Uterus (tissue), 3 donors: ENCODE measurements at regions not wholly inside any gene's neighbourhood (a gene's known extent, or its start where the extent isn't known, plus 50 kb on each side); places are given as distances from the start of the nearest gene placed in this dataset.
A peak's percentile ranks its signal among the peaks of the same experiment; 100 is the strongest.

Source experiments
- DNase-seq, 2 donors: peaks; one replicate each; pipeline ENCODE4 v3.0.0-alpha.2; 2019 to 2020
- H3K27ac ChIP-seq, 2 donors: fragments of 200-600 bp; sonication (generic); 1 replicate in 1 of 2; 2 replicates in 1 of 2; pipeline ENCODE4 v1.5.1; 2016 to 2018
- H3K27me3 ChIP-seq, 2 donors: fragments of 200-600 bp; sonication (generic); one replicate each; pipeline ENCODE4 v1.5.1; 2018 to 2019; ENCODE audit warnings: control low read depth in 1 of 2
- H3K36me3 ChIP-seq, 2 donors: fragments of 200-600 bp; sonication (generic); one replicate each; pipeline ENCODE4 v1.5.1; 2019; ENCODE audit warnings: control low read depth in 1 of 2
- H3K4me1 ChIP-seq, 2 donors: fragments of 200-600 bp; sonication (generic); one replicate each; pipeline ENCODE4 v1.5.1; 2018 to 2019; ENCODE audit warnings: control low read depth in 1 of 2
- H3K4me3 ChIP-seq, 2 donors: fragments of 200-600 bp; sonication (generic); 1 replicate in 1 of 2; 2 replicates in 1 of 2; pipeline ENCODE4 v1.5.1; 2018 to 2019; ENCODE audit warnings: mild to moderate bottlenecking in 1 of 2
- H3K9me3 ChIP-seq, 2 donors: fragments of 200-600 bp; sonication (generic); one replicate each; pipeline ENCODE4 v1.5.1; 2019; ENCODE audit warnings: control low read depth in 1 of 2
- CTCF ChIP-seq, 4 experiments: fragments of 200-600 bp in 2 of 4; fragments of 450-650 bp in 2 of 4; sonication (generic) in 2 of 4; IDR thresholded peaks; one replicate each; pipeline ENCODE4 v1.5.1; 2016 to 2019; ENCODE audit warnings: antibody characterized with exemption in 4 of 4, mild to moderate bottlenecking in 2 of 4, moderate library complexity in 1 of 4
- POLR2A ChIP-seq, 2 donors: fragments of 450-650 bp; IDR thresholded peaks; one replicate each; pipeline ENCODE4 v1.6.1; 2016; ENCODE audit warnings: antibody characterized with exemption in 2 of 2, mild to moderate bottlenecking in 1 of 2, moderate library complexity in 1 of 2
- intact Hi-C: fragments of 100-400 bp; cut with DNase I; formaldehyde crosslinking; loops from one replicate; pipeline ENCODE4 v1.15.1; 2023; ENCODE audit warnings: low total_unique reads
- donor health status: DM: yes; HTN: yes; CAD: no.

GRCh38 chr6:139538366-139538765 lies 163.9 kb upstream of the CITED2 start:
- H3K4me3 ChIP-seq = no peak overlapping the region
- H3K27ac ChIP-seq = no peak overlapping the region
- intact Hi-C loops = no loop called here
- no peak for DNase-seq
- peaks cover 3 to 7% of the 10 kb centered on the region in 2 donors for H3K4me1 ChIP-seq
- H3K27me3 ChIP-seq = no peaks in the 10 kb centered on the region
- no peaks in the 10 kb centered on the region for H3K36me3 ChIP-seq
- TF ChIP-seq CTCF (IDR thresholded peaks at IDR 0.05) (no peak), POLR2A (IDR thresholded peaks at IDR 0.05) (no peak)
- H3K9me3 ChIP-seq = no peaks in the 10 kb centered on the region

GRCh38 chr6:139536751-139537617 lies 162.5 kb upstream of the CITED2 start:
- no peak overlapping the region for H3K4me3 ChIP-seq
- H3K36me3 ChIP-seq = no peaks in the 10 kb centered on the region
- H3K9me3 ChIP-seq = no peaks in the 10 kb centered on the region
- TF ChIP-seq POLR2A (IDR thresholded peaks at IDR 0.05) = no peak
- no peak for TF ChIP-seq CTCF (IDR thresholded peaks at IDR 0.05)
- peaks cover 3 to 7% of the 10 kb centered on the region in 2 donors for H3K4me1 ChIP-seq
- H3K27me3 ChIP-seq = no peaks in the 10 kb centered on the region
- intact Hi-C loops = no loop called here
- no peak for DNase-seq
- H3K27ac ChIP-seq = no peak overlapping the region

- DNase-seq = no peak
- Histone ChIP-seq H3K27ac (peak overlapping the region; percentile 61 to 67), H3K9me3 (no peaks in the 10 kb centered on the region), H3K36me3 (no peaks in the 10 kb centered on the region), H3K4me1 (peaks cover under 1 to 7% of the 10 kb centered on the region in 2 donors), H3K4me3 (no peak overlapping the region), H3K27me3 (no peaks in the 10 kb centered on the region)
- intact Hi-C loops = no loop called here
- TF ChIP-seq POLR2A (IDR thresholded peaks at IDR 0.05) = no peak
- no peak for TF ChIP-seq CTCF (IDR thresholded peaks at IDR 0.05)
Measured at GRCh38 chr6:139534472-139535115, 160.1 kb upstream of the CITED2 start.

GRCh38 chr6:139533573-139534471 lies 159.4 kb upstream of the CITED2 start:
- intact Hi-C loops = no loop called here
- no peak for DNase-seq
- Histone ChIP-seq H3K27ac (peak overlapping the region; percentile 61 to 67), H3K36me3 (no peaks in the 10 kb centered on the region), H3K9me3 (no peaks in the 10 kb centered on the region), H3K4me1 (peaks cover 0 to 7% of the 10 kb centered on the region in 2 donors), H3K27me3 (no peaks in the 10 kb centered on the region), H3K4me3 (no peak overlapping the region)
- TF ChIP-seq POLR2A (IDR thresholded peaks at IDR 0.05) (no peak), CTCF (IDR thresholded peaks at IDR 0.05) (no peak)
